SJCRH30 (cell line): ENCODE measurements at regions not wholly inside any gene's neighbourhood (a gene's known extent, or its start where the extent isn't known, plus 50 kb on each side); places are given as distances from the start of the nearest gene placed in this dataset.

ENCODE experiments used
- DNase-seq, 2 experiments: peaks; one replicate each; pipeline ENCODE4 v3.0.0-alpha.2; 2015 to 2020
- H3K27ac ChIP-seq: fragments of 250-450 bp; sonication (Bioruptor Pico); 2 replicates; pipeline ENCODE4 v1.5.1; 2020; ENCODE audit warnings: mild to moderate bottlenecking, moderate library complexity
- H3K27me3 ChIP-seq: fragments of 250-450 bp; sonication (Bioruptor Pico); 2 replicates; pipeline ENCODE4 v1.5.1; 2020; ENCODE audit warnings: mild to moderate bottlenecking, moderate library complexity
- H3K36me3 ChIP-seq: fragments of 250-450 bp; sonication (Bioruptor Pico); 2 replicates; pipeline ENCODE4 v1.5.1; 2020; ENCODE audit warnings: mild to moderate bottlenecking, moderate library complexity
- H3K4me1 ChIP-seq: fragments of 250-450 bp; sonication (Bioruptor Pico); 2 replicates; pipeline ENCODE4 v1.5.1; 2020; ENCODE audit warnings: mild to moderate bottlenecking, moderate library complexity
- H3K4me3 ChIP-seq: fragments of 250-450 bp; sonication (Bioruptor Pico); 2 replicates; pipeline ENCODE4 v1.5.1; 2020; ENCODE audit warnings: mild to moderate bottlenecking, moderate library complexity
- H3K9me3 ChIP-seq: fragments of 250-450 bp; sonication (Bioruptor Pico); replicated peaks from 2 replicates; pipeline ENCODE4 v1.5.1; 2020; ENCODE audit warnings: mild to moderate bottlenecking, moderate library complexity

DNA sequence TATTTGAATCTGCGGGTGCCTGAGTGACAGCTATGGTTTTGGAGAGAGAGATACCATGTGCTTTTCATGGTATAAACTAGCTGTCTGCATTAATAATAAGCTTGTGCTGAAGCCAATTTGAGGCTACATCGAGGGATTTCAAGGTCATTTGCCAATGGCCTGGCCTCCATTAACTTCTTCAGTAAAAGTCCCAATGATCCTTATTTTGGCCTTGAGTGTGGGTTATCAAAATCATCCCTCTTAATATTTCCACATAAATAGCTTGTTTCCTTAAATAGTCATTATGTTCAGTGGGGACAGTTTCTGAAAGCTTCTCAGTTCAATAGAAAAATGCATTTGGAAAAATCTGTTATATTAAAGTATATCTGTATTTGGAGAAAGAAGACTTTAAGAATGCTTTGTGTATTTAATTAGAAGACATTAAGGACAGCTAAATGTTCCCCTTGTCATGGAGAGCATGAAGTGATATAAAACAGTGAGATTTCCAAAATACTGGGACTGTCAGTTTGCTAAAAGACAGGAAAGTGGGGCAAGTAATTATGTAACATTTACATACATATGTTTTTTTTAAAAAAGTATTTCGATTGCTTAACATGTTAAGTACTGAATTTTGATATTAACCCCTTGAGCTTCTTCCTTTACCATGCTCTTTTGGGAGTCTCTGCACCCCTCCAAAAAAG is 355.5 kb upstream of the ZEB2 start:
- no peaks in the 10 kb centered on the region for H3K36me3 ChIP-seq
- no peak overlapping the region for H3K4me3 ChIP-seq
- DNase-seq: no peak
- H3K27ac ChIP-seq: no peak overlapping the region
- H3K9me3 ChIP-seq: no peaks in the 10 kb centered on the region
- H3K4me1 ChIP-seq: no peaks in the 10 kb centered on the region
- H3K27me3 ChIP-seq: no peaks in the 10 kb centered on the region

GRCh38 chr2:144865670-144866069 is 345.8 kb upstream of the ZEB2 start:
- Histone ChIP-seq H3K36me3 (no peaks in the 10 kb centered on the region), H3K4me3 (no peak overlapping the region), H3K27me3 (no peaks in the 10 kb centered on the region), H3K9me3 (no peaks in the 10 kb centered on the region), H3K4me1 (no peaks in the 10 kb centered on the region), H3K27ac (no peak overlapping the region)
- DNase-seq: no peak

GRCh38 chr2:144859716-144860115 is 339.8 kb upstream of the ZEB2 start:
- H3K4me1 ChIP-seq: no peaks in the 10 kb centered on the region
- H3K4me3 ChIP-seq: no peak overlapping the region
- no peaks in the 10 kb centered on the region for H3K36me3 ChIP-seq
- no peaks in the 10 kb centered on the region for H3K9me3 ChIP-seq
- no peak overlapping the region for H3K27ac ChIP-seq
- DNase-seq: no peak
- no peaks in the 10 kb centered on the region; the same call in 1 of the 2 replicates for H3K27me3 ChIP-seq

GRCh38 chr2:144858211-144858610 is 338.3 kb upstream of the ZEB2 start:
- Histone ChIP-seq H3K4me3 (no peak overlapping the region), H3K4me1 (no peaks in the 10 kb centered on the region), H3K27me3 (no peaks in the 10 kb centered on the region; the same call in 1 of the 2 replicates), H3K9me3 (no peaks in the 10 kb centered on the region), H3K36me3 (no peaks in the 10 kb centered on the region), H3K27ac (no peak overlapping the region)
- DNase-seq: no peak

GRCh38 chr2:144854596-144854995 is 334.7 kb upstream of the ZEB2 start:
- no peaks in the 10 kb centered on the region for H3K36me3 ChIP-seq
- H3K4me3 ChIP-seq: no peak overlapping the region
- no peaks in the 10 kb centered on the region for H3K9me3 ChIP-seq
- H3K4me1 ChIP-seq: no peaks in the 10 kb centered on the region
- no peak for DNase-seq
- H3K27ac ChIP-seq: no peak overlapping the region
- no peaks in the 10 kb centered on the region; the same call in 1 of the 2 replicates for H3K27me3 ChIP-seq

GRCh38 chr2:144849612-144850011 is 329.7 kb upstream of the ZEB2 start:
- Histone ChIP-seq H3K4me1 (no peaks in the 10 kb centered on the region), H3K4me3 (no peak overlapping the region), H3K36me3 (no peaks in the 10 kb centered on the region), H3K27ac (no peak overlapping the region), H3K9me3 (no peaks in the 10 kb centered on the region), H3K27me3 (no peaks in the 10 kb centered on the region)
- DNase-seq: no peak

- no peaks in the 10 kb centered on the region for H3K9me3 ChIP-seq
- H3K36me3 ChIP-seq: no peaks in the 10 kb centered on the region
- no peak for DNase-seq
- H3K4me3 ChIP-seq: no peak overlapping the region
- H3K4me1 ChIP-seq: no peaks in the 10 kb centered on the region
- no peaks in the 10 kb centered on the region for H3K27me3 ChIP-seq
- H3K27ac ChIP-seq: no peak overlapping the region
These were observed 328.5 kb upstream of the ZEB2 start for GRCh38 chr2:144848423-144848822.

- H3K27ac ChIP-seq: no peak overlapping the region
- H3K4me1 ChIP-seq: no peaks in the 10 kb centered on the region
- no peak for DNase-seq
- H3K9me3 ChIP-seq: no peaks in the 10 kb centered on the region
- no peaks in the 10 kb centered on the region for H3K27me3 ChIP-seq
- no peak overlapping the region for H3K4me3 ChIP-seq
- no peaks in the 10 kb centered on the region for H3K36me3 ChIP-seq
These were observed 327.6 kb upstream of the ZEB2 start for GRCh38 chr2:144847347-144848080.

DNA sequence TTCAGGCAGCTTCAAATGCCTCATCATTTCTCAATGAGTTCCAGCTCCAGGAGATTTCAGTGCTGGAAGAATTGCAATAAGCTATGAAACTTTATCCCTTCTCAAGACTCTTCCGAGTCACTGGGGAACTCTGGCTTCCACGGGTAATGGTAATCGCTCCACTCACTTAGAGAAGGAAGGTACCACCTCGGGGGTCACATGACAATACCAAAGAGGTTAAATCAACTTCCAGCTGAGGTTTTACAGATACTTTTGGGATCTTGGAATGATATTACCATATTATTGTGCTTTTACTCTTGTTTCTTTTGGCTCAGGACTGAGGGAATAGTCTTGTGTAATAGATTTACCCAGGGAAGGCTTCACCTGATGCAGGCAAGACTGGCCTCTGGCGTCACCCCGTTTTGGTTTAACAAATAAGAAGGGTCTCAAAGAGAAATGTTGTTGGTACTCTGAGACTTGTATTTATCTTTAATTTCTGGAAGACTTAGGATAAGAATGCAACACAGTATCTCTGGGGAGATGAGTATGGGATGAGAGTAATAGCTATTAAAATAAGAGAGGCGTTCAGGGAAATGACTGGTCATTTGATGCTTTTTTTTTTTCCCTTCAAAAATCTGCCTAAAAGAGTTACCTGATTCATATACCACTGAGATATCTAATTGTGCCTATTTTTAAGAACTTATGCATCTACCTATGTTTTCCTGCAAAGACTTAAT is 316.9 kb upstream of the ZEB2 start:
- no peaks in the 10 kb centered on the region for H3K4me1 ChIP-seq
- H3K4me3 ChIP-seq: no peak overlapping the region
- H3K36me3 ChIP-seq: no peaks in the 10 kb centered on the region
- DNase-seq: no peak
- H3K9me3 ChIP-seq: no peaks in the 10 kb centered on the region
- no peaks in the 10 kb centered on the region for H3K27me3 ChIP-seq
- no peak overlapping the region for H3K27ac ChIP-seq

DNA sequence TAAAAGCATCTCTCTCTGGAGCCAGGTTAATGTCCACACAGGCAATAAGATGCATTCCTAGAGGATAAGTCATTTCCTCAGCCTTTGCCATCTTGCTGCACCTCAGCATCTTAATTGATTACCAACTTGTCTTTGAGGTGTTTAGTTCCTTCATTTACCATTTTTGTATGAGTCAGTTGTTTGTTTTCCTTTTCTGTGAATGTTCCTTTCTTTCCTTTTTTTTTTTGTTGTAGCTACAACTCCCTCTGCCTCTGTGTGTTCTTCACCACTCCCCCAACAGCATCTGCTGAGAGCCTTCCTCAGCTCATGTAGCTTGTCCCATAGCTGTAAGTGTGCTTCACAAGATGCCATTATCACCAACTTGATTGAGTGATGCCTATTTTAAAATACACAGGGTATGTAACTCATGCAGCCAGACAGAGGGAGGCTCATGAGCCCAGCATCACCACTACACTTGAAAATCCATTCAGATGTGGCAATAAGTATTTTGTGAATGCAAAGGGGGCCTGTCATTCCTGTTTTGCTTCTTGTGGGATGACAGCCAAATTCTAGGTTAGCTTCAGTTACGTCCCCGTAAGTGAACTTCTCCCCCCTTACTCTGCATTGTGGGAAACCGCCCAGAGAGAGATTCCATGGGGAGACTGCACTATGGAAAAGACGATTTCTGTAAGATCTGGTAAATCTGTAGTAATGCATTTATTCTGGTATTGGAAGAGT is 315.9 kb upstream of the ZEB2 start:
- H3K27ac ChIP-seq: no peak overlapping the region
- H3K4me1 ChIP-seq: no peaks in the 10 kb centered on the region
- no peaks in the 10 kb centered on the region for H3K27me3 ChIP-seq
- no peak for DNase-seq
- no peak overlapping the region for H3K4me3 ChIP-seq
- no peaks in the 10 kb centered on the region for H3K36me3 ChIP-seq
- H3K9me3 ChIP-seq: no peaks in the 10 kb centered on the region

DNA sequence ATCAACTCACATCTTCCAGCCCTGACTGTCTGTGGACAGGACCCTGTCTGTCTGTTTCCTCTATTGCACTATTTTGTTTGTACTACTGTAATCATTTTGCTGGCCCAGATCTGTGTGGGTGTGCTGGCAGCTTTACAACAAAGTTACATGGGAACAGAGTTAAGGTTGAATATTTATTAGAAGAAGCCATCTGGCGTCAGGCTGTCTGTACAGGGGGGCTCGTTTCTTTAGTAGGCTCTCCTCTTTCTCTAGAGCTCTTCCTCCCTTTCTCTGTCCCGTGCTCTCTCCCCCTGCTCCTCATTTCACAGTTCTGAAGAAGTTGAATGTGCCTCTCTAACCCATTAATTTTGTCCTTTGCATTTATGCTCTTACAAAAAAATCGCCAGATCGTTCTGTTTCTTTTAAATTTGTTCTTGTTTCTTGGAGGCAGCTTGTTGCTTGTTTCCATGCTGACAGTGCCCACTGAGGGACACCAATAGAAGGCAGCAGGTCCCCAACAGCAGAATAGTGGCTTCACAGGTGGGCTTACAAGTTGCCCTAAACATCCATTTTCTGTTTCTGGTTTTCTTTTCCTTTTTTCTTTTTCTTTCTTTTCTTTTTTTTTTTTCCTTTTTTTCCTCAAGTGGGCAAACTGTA is 315.2 kb upstream of the ZEB2 start:
- H3K27me3 ChIP-seq: no peaks in the 10 kb centered on the region
- H3K27ac ChIP-seq: no peak overlapping the region
- peak in 1 of 2 experiments; percentile 12 for DNase-seq
- H3K9me3 ChIP-seq: no peaks in the 10 kb centered on the region; the same call in 1 of the 2 replicates
- H3K36me3 ChIP-seq: no peaks in the 10 kb centered on the region
- H3K4me1 ChIP-seq: no peaks in the 10 kb centered on the region
- no peak overlapping the region for H3K4me3 ChIP-seq

- Histone ChIP-seq H3K36me3 (no peaks in the 10 kb centered on the region), H3K4me3 (no peak overlapping the region), H3K4me1 (no peaks in the 10 kb centered on the region), H3K27me3 (no peaks in the 10 kb centered on the region), H3K9me3 (no peaks in the 10 kb centered on the region; the same call in 1 of the 2 replicates), H3K27ac (no peak overlapping the region)
- no peak for DNase-seq
These were observed 314.4 kb upstream of the ZEB2 start for GRCh38 chr2:144834363-144834762.

DNA sequence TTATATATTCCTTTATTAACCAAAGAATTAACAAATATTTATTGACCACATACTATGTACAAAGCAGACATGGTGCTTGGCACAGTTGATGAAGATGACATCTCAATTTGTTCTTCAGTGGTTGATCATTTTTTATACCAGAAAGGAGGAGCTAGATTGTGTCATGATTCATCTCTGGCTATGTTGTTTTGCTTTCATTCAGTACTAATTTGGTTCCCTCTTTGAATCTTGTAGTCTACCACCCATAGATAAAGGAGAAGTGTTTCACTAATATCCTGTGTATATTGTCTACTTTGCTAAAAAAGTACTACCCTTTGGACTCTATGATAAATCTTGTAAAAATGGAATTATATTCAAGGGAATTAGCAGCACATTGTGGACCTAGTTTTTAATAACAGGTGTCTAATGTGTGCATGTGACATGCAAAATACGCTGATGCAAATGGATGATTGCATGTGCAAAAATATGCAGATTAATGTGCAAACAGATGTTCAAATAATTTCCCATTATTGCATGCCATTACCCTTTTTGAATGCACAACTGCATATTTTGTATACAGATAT is 313.2 kb upstream of the ZEB2 start:
- no peak for DNase-seq
- no peaks in the 10 kb centered on the region; the same call in 1 of the 2 replicates for H3K9me3 ChIP-seq
- no peak overlapping the region for H3K4me3 ChIP-seq
- H3K27me3 ChIP-seq: no peaks in the 10 kb centered on the region
- H3K4me1 ChIP-seq: no peaks in the 10 kb centered on the region
- no peak overlapping the region for H3K27ac ChIP-seq
- H3K36me3 ChIP-seq: no peaks in the 10 kb centered on the region

GRCh38 chr2:144832048-144832447 is 312.1 kb upstream of the ZEB2 start:
- no peaks in the 10 kb centered on the region for H3K27me3 ChIP-seq
- no peak for DNase-seq
- no peak overlapping the region for H3K4me3 ChIP-seq
- H3K4me1 ChIP-seq: no peaks in the 10 kb centered on the region
- no peaks in the 10 kb centered on the region; the same call in 1 of the 2 replicates for H3K9me3 ChIP-seq
- H3K36me3 ChIP-seq: no peaks in the 10 kb centered on the region
- no peak overlapping the region for H3K27ac ChIP-seq
